ENCODE measurements at regions not wholly inside any gene's neighbourhood (a gene's known extent, or its start where the extent isn't known, plus 50 kb on each side); places are given as distances from the start of the nearest gene placed in this dataset.

DNA sequence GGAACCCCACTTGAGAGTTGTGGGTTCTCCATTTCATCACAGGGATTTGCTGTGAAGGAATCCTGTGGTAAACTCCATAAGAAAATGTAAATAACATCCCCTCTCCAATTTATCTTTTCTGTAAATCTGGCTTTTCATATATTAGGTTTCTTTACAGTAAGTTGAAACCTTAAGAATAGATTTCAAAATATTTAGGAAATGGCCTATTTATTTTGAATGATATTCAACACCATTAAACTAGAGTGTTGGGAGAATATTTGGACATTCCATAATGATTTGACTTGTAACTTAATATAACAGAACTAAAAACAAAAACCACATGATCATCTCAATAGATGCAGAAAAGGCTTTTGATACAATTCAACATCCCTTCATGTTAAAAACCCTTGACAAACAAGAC, 197.3 kb upstream of the PGRMC2 start:
- no peak for DNase-seq (ENCODE audit: low read depth in 4 of 6, low spot score in 6 of 6)
- Histone ChIP-seq H3K9me3 (ENCODE audit: control insufficient read depth, insufficient read depth, low read length) (no peaks in the 10 kb centered on the region), H3K27ac (ENCODE audit: low read depth, low read length) (no peak overlapping the region), H3K4me1 (ENCODE audit: control insufficient read depth, insufficient read depth, low read length) (no peaks in the 10 kb centered on the region), H3K4me3 (ENCODE audit: low read depth, low read length) (no peak overlapping the region), H3K27me3 (ENCODE audit: control insufficient read depth, insufficient read depth, low read length) (no peaks in the 10 kb centered on the region), H3K36me3 (ENCODE audit: control insufficient read depth, insufficient read depth, low read length) (no peaks in the 10 kb centered on the region)

DNA sequence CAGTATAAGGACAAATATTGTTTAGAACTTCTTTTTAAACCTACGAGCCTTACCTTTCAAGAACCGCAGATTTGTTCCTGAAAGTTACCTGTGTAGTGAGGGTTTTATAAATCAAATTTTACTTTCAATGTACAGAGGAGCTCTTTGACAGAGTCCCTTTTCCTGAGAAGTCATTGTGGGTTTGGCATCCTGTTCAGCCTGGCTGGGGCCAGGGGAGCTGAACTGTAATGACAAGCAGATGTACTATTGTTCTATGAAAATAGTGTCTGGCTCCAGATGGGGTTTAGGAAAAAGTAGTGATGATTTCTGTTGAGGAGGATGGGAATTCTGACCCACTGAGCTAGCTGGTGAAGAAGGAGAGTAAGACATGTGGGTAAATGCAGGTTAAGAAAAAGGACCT, 196.2 kb upstream of the PGRMC2 start:
- no peaks in the 10 kb centered on the region for H3K27me3 ChIP-seq (ENCODE audit: control insufficient read depth, insufficient read depth, low read length)
- no peaks in the 10 kb centered on the region for H3K9me3 ChIP-seq (ENCODE audit: control insufficient read depth, insufficient read depth, low read length)
- no peaks in the 10 kb centered on the region for H3K4me1 ChIP-seq (ENCODE audit: control insufficient read depth, insufficient read depth, low read length)
- H3K4me3 ChIP-seq (ENCODE audit: low read depth, low read length) = no peak overlapping the region
- H3K36me3 ChIP-seq (ENCODE audit: control insufficient read depth, insufficient read depth, low read length) = no peaks in the 10 kb centered on the region
- no peak overlapping the region for H3K27ac ChIP-seq (ENCODE audit: low read depth, low read length)
- whole genome bisulfite sequencing (ENCODE audit: insufficient coverage) = no CpG with 5 or more reads among the region's 2 CpGs
- DNase-seq (ENCODE audit: low read depth in 4 of 6, low spot score in 6 of 6) = no peak

DNA sequence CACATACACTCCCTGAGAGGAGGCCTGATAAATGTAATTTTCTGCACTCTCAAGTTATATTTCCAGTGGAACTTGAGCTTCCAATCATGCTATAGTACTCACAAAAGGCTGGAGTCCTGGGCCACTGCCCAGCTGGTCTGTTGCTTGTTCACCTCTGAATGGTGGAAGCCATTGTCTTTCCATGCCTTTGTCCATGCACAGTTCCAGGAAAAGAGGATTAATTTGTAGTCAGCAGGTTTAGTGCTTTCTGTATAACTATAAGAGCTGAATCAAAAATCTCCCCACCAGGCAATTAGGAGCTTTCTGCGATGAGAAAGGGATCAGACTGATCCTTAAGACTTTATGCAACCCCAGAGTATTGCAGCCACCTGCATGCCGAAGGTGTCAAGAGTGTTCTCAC, 195.4 kb upstream of the PGRMC2 start:
- WGBS (ENCODE audit: insufficient coverage) = no CpG with 5 or more reads among the region's 2 CpGs
- no peak overlapping the region for H3K27ac ChIP-seq (ENCODE audit: low read depth, low read length)
- H3K36me3 ChIP-seq (ENCODE audit: control insufficient read depth, insufficient read depth, low read length) = no peaks in the 10 kb centered on the region
- H3K4me3 ChIP-seq (ENCODE audit: low read depth, low read length) = no peak overlapping the region
- no peaks in the 10 kb centered on the region for H3K4me1 ChIP-seq (ENCODE audit: control insufficient read depth, insufficient read depth, low read length)
- H3K27me3 ChIP-seq (ENCODE audit: control insufficient read depth, insufficient read depth, low read length) = no peaks in the 10 kb centered on the region
- no peak for DNase-seq (ENCODE audit: low read depth in 4 of 6, low spot score in 6 of 6)
- no peaks in the 10 kb centered on the region for H3K9me3 ChIP-seq (ENCODE audit: control insufficient read depth, insufficient read depth, low read length)

DNA sequence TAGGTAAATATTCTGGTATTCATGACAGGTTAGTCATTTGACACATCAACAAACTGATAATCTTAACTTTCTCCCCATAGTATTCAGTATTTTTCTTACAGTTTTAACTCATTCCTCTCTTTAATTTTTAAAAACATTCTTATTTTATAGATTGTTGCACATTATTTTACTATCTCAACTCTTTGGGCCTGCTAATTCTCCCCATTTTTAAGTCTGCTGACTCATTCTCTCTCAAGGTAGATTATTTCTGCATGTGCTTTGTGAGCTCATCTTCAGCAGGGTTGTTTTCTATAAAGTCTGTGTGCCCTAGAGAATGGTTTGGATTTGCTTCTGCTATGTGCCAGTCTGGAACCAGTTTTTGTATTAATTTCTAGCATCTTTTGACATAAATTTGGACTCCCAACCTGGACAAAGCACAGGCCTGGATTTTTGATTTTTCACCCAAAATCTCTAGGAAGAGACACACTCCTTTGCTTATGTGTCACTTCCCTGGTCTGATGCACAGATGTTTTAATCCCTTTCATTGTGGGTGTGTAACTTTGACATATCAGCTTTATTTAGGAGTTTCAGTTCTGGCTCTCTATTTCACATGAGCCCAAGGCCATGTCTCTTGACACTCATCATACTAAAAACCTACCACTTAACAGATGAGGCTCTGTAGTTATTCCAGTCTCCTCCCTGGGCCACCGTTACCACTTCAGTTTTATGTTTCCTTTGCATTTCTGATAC, 194.3 kb upstream of the PGRMC2 start:
- Histone ChIP-seq H3K4me1 (ENCODE audit: control insufficient read depth, insufficient read depth, low read length) (no peaks in the 10 kb centered on the region), H3K9me3 (ENCODE audit: control insufficient read depth, insufficient read depth, low read length) (no peaks in the 10 kb centered on the region), H3K27me3 (ENCODE audit: control insufficient read depth, insufficient read depth, low read length) (no peaks in the 10 kb centered on the region), H3K27ac (ENCODE audit: low read depth, low read length) (no peak overlapping the region), H3K36me3 (ENCODE audit: control insufficient read depth, insufficient read depth, low read length) (no peaks in the 10 kb centered on the region), H3K4me3 (ENCODE audit: low read depth, low read length) (no peak overlapping the region)
- whole genome bisulfite sequencing (ENCODE audit: insufficient coverage) = no CpG with 5 or more reads among the region's 1 CpG
- DNase-seq (ENCODE audit: low read depth in 4 of 6, low spot score in 6 of 6) = no peak

DNA sequence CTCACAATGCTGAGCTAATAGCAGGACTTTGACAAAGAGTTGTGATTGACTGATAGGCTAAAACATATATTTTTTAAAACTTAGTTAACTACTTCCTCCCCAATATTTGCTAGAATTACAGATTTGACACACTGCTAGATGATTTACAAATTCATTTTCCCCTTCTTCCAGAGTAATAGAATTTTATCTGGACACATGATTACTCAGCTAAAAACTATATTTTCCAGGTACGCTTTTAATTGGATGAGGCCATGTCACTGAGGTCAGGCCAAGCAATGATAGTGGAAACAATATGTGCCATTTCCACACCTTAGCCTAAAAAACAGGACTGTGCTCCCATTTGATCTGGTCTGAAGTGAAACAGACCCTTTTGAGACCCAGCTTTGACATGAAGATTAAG, 193.3 kb upstream of the PGRMC2 start:
- H3K36me3 ChIP-seq (ENCODE audit: control insufficient read depth, insufficient read depth, low read length) = no peaks in the 10 kb centered on the region
- no peak overlapping the region for H3K27ac ChIP-seq (ENCODE audit: low read depth, low read length)
- H3K9me3 ChIP-seq (ENCODE audit: control insufficient read depth, insufficient read depth, low read length) = no peaks in the 10 kb centered on the region
- H3K4me3 ChIP-seq (ENCODE audit: low read depth, low read length) = no peak overlapping the region
- no peaks in the 10 kb centered on the region for H3K4me1 ChIP-seq (ENCODE audit: control insufficient read depth, insufficient read depth, low read length)
- no peak for DNase-seq (ENCODE audit: low read depth in 4 of 6, low spot score in 6 of 6)
- H3K27me3 ChIP-seq (ENCODE audit: control insufficient read depth, insufficient read depth, low read length) = no peaks in the 10 kb centered on the region
- WGBS (ENCODE audit: insufficient coverage) = no CpG with 5 or more reads among the region's 1 CpG

DNA sequence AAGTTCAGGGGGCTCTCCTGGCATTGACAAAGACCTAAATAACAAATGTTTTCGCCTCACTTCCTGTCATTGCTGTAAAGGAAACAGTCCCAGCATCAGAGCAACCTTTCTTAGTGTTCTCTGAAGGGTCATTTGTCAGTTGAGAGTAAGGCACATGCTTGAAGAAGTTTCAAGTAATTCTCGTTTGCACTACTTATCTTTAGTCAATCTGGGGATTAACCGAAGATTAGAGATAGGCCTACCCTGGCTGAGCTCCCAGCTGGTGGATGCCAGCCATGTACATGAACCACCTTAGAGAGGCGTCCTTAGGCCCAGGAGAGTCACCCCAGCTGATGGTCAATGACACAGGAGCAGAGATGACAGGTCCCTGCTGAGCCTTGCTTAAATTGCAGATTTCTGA, 189.9 kb upstream of the PGRMC2 start:
- Histone ChIP-seq H3K27me3 (ENCODE audit: control insufficient read depth, insufficient read depth, low read length) (no peaks in the 10 kb centered on the region), H3K4me3 (ENCODE audit: low read depth, low read length) (no peak overlapping the region), H3K4me1 (ENCODE audit: control insufficient read depth, insufficient read depth, low read length) (no peaks in the 10 kb centered on the region), H3K9me3 (ENCODE audit: control insufficient read depth, insufficient read depth, low read length) (no peaks in the 10 kb centered on the region), H3K36me3 (ENCODE audit: control insufficient read depth, insufficient read depth, low read length) (no peaks in the 10 kb centered on the region), H3K27ac (ENCODE audit: low read depth, low read length) (no peak overlapping the region)
- no peak for DNase-seq (ENCODE audit: low read depth in 4 of 6, low spot score in 6 of 6)
- 100% methylated on average over 1 of the region's 4 CpGs for WGBS (ENCODE audit: insufficient coverage)

DNA sequence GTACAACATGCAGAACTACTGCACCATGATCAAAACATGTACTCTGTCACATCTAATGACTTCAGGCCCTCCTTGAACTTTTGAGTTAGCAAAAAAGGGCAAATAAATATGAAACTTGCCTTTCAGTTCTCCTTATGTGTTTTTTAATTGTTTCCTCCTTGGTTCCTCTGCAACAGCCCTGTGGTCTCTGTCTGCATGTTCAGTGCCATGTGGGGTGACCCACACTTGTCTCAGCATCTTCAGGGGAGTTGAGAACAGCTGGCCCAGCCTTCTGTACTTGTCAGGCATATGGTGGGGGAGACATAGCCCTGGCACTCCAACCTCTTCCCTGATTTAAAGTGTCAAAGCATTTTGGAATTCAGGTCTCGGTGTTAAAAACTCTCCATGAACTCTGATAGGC, 188.0 kb upstream of the PGRMC2 start:
- Histone ChIP-seq H3K4me1 (ENCODE audit: control insufficient read depth, insufficient read depth, low read length) (no peaks in the 10 kb centered on the region), H3K27ac (ENCODE audit: low read depth, low read length) (no peak overlapping the region), H3K9me3 (ENCODE audit: control insufficient read depth, insufficient read depth, low read length) (no peaks in the 10 kb centered on the region), H3K27me3 (ENCODE audit: control insufficient read depth, insufficient read depth, low read length) (no peaks in the 10 kb centered on the region), H3K36me3 (ENCODE audit: control insufficient read depth, insufficient read depth, low read length) (no peaks in the 10 kb centered on the region), H3K4me3 (ENCODE audit: low read depth, low read length) (no peak overlapping the region)
- no peak for DNase-seq (ENCODE audit: low read depth in 4 of 6, low spot score in 6 of 6)
- 100% methylated on average over 1 of the region's 1 CpG for WGBS (ENCODE audit: insufficient coverage)

DNA sequence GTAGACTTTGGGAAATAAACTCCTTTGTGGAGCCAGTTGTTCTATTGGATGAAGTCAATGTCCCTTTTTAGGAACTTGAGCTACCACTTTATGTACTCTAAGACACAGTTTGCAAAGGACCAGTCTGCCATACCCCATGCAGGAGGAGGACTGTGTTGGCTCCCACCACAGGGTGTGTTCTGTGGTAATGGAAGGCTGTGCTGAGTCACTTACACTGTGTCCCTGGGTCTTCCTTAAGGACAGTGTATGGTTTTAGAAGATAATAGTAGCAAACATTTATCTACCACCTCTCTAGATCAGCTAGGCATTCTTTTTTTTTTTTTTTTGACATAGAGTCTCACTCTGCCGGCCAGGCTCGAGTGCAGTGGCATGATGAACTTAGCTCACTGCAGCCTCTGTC, 184.0 kb upstream of the PGRMC2 start:
- no peaks in the 10 kb centered on the region for H3K9me3 ChIP-seq (ENCODE audit: control insufficient read depth, insufficient read depth, low read length)
- DNase-seq (ENCODE audit: low read depth in 4 of 6, low spot score in 6 of 6) = no peak
- no peaks in the 10 kb centered on the region for H3K36me3 ChIP-seq (ENCODE audit: control insufficient read depth, insufficient read depth, low read length)
- no peak overlapping the region for H3K27ac ChIP-seq (ENCODE audit: low read depth, low read length)
- H3K27me3 ChIP-seq (ENCODE audit: control insufficient read depth, insufficient read depth, low read length) = no peaks in the 10 kb centered on the region
- WGBS (ENCODE audit: insufficient coverage) = 100% methylated on average over 2 of the region's 2 CpGs
- no peaks in the 10 kb centered on the region for H3K4me1 ChIP-seq (ENCODE audit: control insufficient read depth, insufficient read depth, low read length)
- no peak overlapping the region for H3K4me3 ChIP-seq (ENCODE audit: low read depth, low read length)

DNA sequence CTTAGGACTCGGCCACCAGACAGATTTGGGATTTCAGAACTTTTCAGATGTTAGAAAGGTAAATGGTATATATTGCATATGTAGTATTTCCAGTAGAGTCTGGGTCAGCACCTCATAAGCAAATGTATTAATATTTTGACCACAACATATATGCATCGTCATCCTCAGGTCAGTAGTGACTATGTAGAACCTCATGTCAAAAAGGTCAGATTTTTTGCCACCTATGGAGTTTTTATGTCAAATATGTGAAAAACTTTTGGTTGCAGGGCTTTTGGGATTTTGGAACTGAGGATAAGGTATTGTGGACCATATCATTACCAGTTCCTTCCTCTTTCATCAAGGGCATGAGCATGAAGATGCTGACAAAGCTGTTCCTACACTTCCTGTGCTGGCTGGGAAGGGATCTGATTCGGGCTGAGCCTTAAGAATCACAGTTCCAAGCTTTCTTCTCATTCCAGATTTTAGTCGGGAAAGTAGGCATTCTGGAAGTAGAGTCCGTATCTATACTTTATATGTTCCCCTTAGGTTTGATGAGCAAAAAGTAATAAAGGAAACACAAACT, 183.0 kb upstream of the PGRMC2 start:
- no peaks in the 10 kb centered on the region for H3K4me1 ChIP-seq (ENCODE audit: control insufficient read depth, insufficient read depth, low read length)
- no peak for DNase-seq (ENCODE audit: low read depth in 4 of 6, low spot score in 6 of 6)
- no peaks in the 10 kb centered on the region for H3K36me3 ChIP-seq (ENCODE audit: control insufficient read depth, insufficient read depth, low read length)
- H3K4me3 ChIP-seq (ENCODE audit: low read depth, low read length) = no peak overlapping the region
- H3K27ac ChIP-seq (ENCODE audit: low read depth, low read length) = no peak overlapping the region
- no CpG with 5 or more reads among the region's 5 CpGs for WGBS (ENCODE audit: insufficient coverage)
- H3K27me3 ChIP-seq (ENCODE audit: control insufficient read depth, insufficient read depth, low read length) = no peaks in the 10 kb centered on the region
- H3K9me3 ChIP-seq (ENCODE audit: control insufficient read depth, insufficient read depth, low read length) = no peaks in the 10 kb centered on the region

All from spinal cord (tissue), 9 donors.